DND-41 (cell line): ENCODE measurements at regions not wholly inside any gene's neighbourhood (a gene's known extent, or its start where the extent isn't known, plus 50 kb on each side); places are given as distances from the start of the nearest gene placed in this dataset.

Experiments
- CTCF ChIP-seq: IDR thresholded peaks from 2 replicates; pipeline ENCODE4 v1.5.1; 2012; ENCODE audit warnings: borderline replicate concordance, low read length, moderate library complexity, mild to moderate bottlenecking; ENCODE audit not compliant: poor library complexity, severe bottlenecking; ENCODE audit errors: extremely low read depth
- EZH2 ChIP-seq: IDR thresholded peaks from 3 replicates; pipeline ENCODE4 v1.6.1; 2012; ENCODE audit warnings: borderline replicate concordance, low read depth, mild to moderate bottlenecking, moderate library complexity, low read length, inconsistent platforms; ENCODE audit not compliant: severe bottlenecking

GRCh38 chr2:175843625-175844024, 158.4 kb downstream of the LNPK start:
- TF ChIP-seq CTCF (no peak), EZH2 (no peak)
